Glomerular visceral epithelial cell (primary cell): ENCODE measurements at regions not wholly inside any gene's neighbourhood (a gene's known extent, or its start where the extent isn't known, plus 50 kb on each side); places are given as distances from the start of the nearest gene placed in this dataset.
A peak's percentile ranks its signal among the peaks of the same experiment; 100 is the strongest.
"Not testable (repeated sequence)": the region's sequence is repeated elsewhere in the genome, so short reads cannot be mapped to it uniquely, and the experiment has no call there.

Source experiments
- DNase-seq: peaks from one replicate; pipeline ENCODE4 v3.0.0-alpha.2; 2016; ENCODE audit errors: extremely low spot score

GRCh38 chr9:78172610-78173009, 63.3 kb upstream of the CEP78 start:
- DNase-seq = not testable (repeated sequence)

- DNase-seq = no peak
Observed at GRCh38 chr9:78171651-78172050, 64.2 kb upstream of the CEP78 start.

- DNase-seq = no peak
Observed at GRCh38 chr9:78169125-78169524, 66.8 kb upstream of the CEP78 start.

- no peak for DNase-seq
Observed at GRCh38 chr9:78167356-78167755, 68.5 kb upstream of the CEP78 start.

- DNase-seq = no peak
Observed at GRCh38 chr9:78163834-78164233, 72.0 kb upstream of the CEP78 start.

GRCh38 chr9:78158286-78158685, 77.6 kb upstream of the CEP78 start:
- no peak for DNase-seq

GRCh38 chr9:78150983-78151356, 84.9 kb upstream of the CEP78 start:
- DNase-seq = no peak

- DNase-seq = no peak
Observed at GRCh38 chr9:78150312-78150982, 85.4 kb upstream of the CEP78 start.

GRCh38 chr9:78149702-78150291, 86.1 kb upstream of the CEP78 start:
- DNase-seq = no peak

GRCh38 chr9:78146241-78146640, 89.6 kb upstream of the CEP78 start:
- no peak for DNase-seq

GRCh38 chr9:78144663-78145377, 91.1 kb upstream of the CEP78 start:
- DNase-seq = peak; percentile 37

- DNase-seq = no peak
Observed at GRCh38 chr9:78144008-78144381, 91.9 kb upstream of the CEP78 start.

GRCh38 chr9:78143281-78144007, 92.4 kb upstream of the CEP78 start:
- DNase-seq = no peak

- not testable (repeated sequence) for DNase-seq
Observed at GRCh38 chr9:78142264-78142663, 93.6 kb upstream of the CEP78 start.

- DNase-seq = peak; percentile 13
Observed at GRCh38 chr9:78133751-78134150, 102.1 kb upstream of the CEP78 start.

- DNase-seq = no peak
Observed at GRCh38 chr9:78132701-78133058, 101.1 kb upstream of the GNAQ start.

GRCh38 chr9:78131969-78132700, 100.5 kb upstream of the GNAQ start:
- DNase-seq = peak; percentile 24

GRCh38 chr9:78130853-78131252, 99.2 kb upstream of the GNAQ start:
- no peak for DNase-seq

- peak; percentile 29 for DNase-seq
Observed at GRCh38 chr9:78130004-78130403, 98.4 kb upstream of the GNAQ start.

- no peak for DNase-seq
Observed at GRCh38 chr9:78127279-78128225, 95.9 kb upstream of the GNAQ start.

- no peak for DNase-seq
Observed at GRCh38 chr9:78123808-78124207, 92.2 kb upstream of the GNAQ start.
